Parathyroid adenoma (tissue), 2 donors: ENCODE measurements at regions not wholly inside any gene's neighbourhood (a gene's known extent, or its start where the extent isn't known, plus 50 kb on each side); places are given as distances from the start of the nearest gene placed in this dataset.

ENCODE experiments used
- H2AFZ ChIP-seq: fragments of 300-600 bp; sonication (generic); one replicate; pipeline ENCODE4 v1.7.0; 2017; ENCODE audit warnings: antibody characterized with exemption, mild to moderate bottlenecking
- H3K27ac ChIP-seq: fragments of 300-600 bp; sonication (generic); one replicate; pipeline ENCODE4 v1.7.0; 2017
- H3K27me3 ChIP-seq: fragments of 300-600 bp; sonication (generic); one replicate; pipeline ENCODE4 v1.7.0; 2017; ENCODE audit warnings: low read length; ENCODE audit not compliant: control insufficient read depth, insufficient read depth
- H3K36me3 ChIP-seq: fragments of 300-600 bp; sonication (generic); one replicate; pipeline ENCODE4 v1.7.0; 2017; ENCODE audit warnings: low read length; ENCODE audit not compliant: control insufficient read depth, insufficient read depth
- H3K4me1 ChIP-seq: fragments of 300-600 bp; sonication (generic); one replicate; pipeline ENCODE4 v1.7.0; 2017; ENCODE audit warnings: control low read depth
- H3K4me2 ChIP-seq: fragments of 300-600 bp; sonication (generic); one replicate; pipeline ENCODE4 v1.7.0; 2017; ENCODE audit warnings: low read length
- H3K4me3 ChIP-seq: fragments of 300-600 bp; sonication (generic); one replicate; pipeline ENCODE4 v1.7.0; 2017; ENCODE audit warnings: low read depth, low read length
- H3K79me2 ChIP-seq: fragments of 300-600 bp; sonication (generic); one replicate; pipeline ENCODE4 v1.7.0; 2017; ENCODE audit warnings: control low read depth
- H3K9ac ChIP-seq: fragments of 300-600 bp; sonication (generic); one replicate; pipeline ENCODE4 v1.7.0; 2017; ENCODE audit warnings: mild to moderate bottlenecking
- H3K9me3 ChIP-seq: fragments of 300-600 bp; sonication (generic); one replicate; pipeline ENCODE4 v1.7.0; 2017; ENCODE audit warnings: low read length; ENCODE audit not compliant: control insufficient read depth
- TF ChIP-seq, protein P1 (sequence below): fragments of 300-600 bp; sonication (generic); IDR thresholded peaks from one replicate; pipeline ENCODE4 v1.7.0; 2017; ENCODE audit warnings: antibody characterized with exemption, mild to moderate bottlenecking
- donor health status: primary hyperparathyroidism.

- no peaks in the 10 kb centered on the region for H3K79me2 ChIP-seq
- no peaks in the 10 kb centered on the region for H3K4me1 ChIP-seq
- no peak overlapping the region for H3K27ac ChIP-seq
- TF ChIP-seq, protein P1, sequence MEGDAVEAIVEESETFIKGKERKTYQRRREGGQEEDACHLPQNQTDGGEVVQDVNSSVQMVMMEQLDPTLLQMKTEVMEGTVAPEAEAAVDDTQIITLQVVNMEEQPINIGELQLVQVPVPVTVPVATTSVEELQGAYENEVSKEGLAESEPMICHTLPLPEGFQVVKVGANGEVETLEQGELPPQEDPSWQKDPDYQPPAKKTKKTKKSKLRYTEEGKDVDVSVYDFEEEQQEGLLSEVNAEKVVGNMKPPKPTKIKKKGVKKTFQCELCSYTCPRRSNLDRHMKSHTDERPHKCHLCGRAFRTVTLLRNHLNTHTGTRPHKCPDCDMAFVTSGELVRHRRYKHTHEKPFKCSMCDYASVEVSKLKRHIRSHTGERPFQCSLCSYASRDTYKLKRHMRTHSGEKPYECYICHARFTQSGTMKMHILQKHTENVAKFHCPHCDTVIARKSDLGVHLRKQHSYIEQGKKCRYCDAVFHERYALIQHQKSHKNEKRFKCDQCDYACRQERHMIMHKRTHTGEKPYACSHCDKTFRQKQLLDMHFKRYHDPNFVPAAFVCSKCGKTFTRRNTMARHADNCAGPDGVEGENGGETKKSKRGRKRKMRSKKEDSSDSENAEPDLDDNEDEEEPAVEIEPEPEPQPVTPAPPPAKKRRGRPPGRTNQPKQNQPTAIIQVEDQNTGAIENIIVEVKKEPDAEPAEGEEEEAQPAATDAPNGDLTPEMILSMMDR, result no peak
- H3K4me3 ChIP-seq, result no peak overlapping the region
- H3K4me2 ChIP-seq, result no peak overlapping the region
- H3K9ac ChIP-seq, result no peak overlapping the region
- H3K27me3 ChIP-seq, result no peaks in the 10 kb centered on the region
- no peaks in the 10 kb centered on the region for H3K9me3 ChIP-seq
- no peaks in the 10 kb centered on the region for H3K36me3 ChIP-seq
- no peak overlapping the region for H2AFZ ChIP-seq
Observed at GRCh38 chr3:6105187-6105586, 755.7 kb upstream of the GRM7 start.

- Histone ChIP-seq H3K4me3 (no peak overlapping the region), H3K27ac (no peak overlapping the region), H3K4me1 (no peaks in the 10 kb centered on the region), H2AFZ (no peak overlapping the region), H3K79me2 (no peaks in the 10 kb centered on the region), H3K9me3 (no peaks in the 10 kb centered on the region), H3K9ac (no peak overlapping the region), H3K27me3 (no peaks in the 10 kb centered on the region), H3K4me2 (no peak overlapping the region), H3K36me3 (no peaks in the 10 kb centered on the region)
- TF ChIP-seq, protein P1, result no peak
Observed at GRCh38 chr3:6108957-6109356, 752.0 kb upstream of the GRM7 start.

- Histone ChIP-seq H3K4me1 (no peaks in the 10 kb centered on the region), H3K4me3 (no peak overlapping the region), H3K27me3 (no peaks in the 10 kb centered on the region), H2AFZ (no peak overlapping the region), H3K27ac (no peak overlapping the region), H3K4me2 (no peak overlapping the region), H3K9ac (no peak overlapping the region), H3K79me2 (no peaks in the 10 kb centered on the region), H3K9me3 (no peaks in the 10 kb centered on the region), H3K36me3 (no peaks in the 10 kb centered on the region)
- TF ChIP-seq, protein P1, result no peak
Observed at GRCh38 chr3:6110451-6110850, 750.5 kb upstream of the GRM7 start.

DNA sequence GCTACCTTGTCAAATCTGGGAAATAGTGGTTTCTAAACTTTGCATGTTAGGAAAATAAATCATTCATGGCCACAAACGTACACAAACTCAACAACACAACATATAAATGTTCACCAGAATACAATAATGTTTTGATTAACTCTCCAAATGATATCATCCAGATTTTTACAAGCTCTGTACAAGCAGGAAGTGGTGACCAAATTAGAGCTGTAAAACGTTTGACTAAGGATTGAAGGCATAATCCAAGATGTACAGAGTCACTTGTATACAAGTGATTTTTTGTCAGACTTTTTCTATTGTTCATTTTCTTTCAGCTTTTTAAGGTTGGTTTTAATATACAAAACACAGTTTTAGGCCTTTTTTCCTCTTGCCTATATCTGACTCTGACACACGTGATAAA, 748.4 kb upstream of the GRM7 start:
- no peak overlapping the region for H2AFZ ChIP-seq
- no peak overlapping the region for H3K4me2 ChIP-seq
- no peak overlapping the region for H3K27ac ChIP-seq
- no peaks in the 10 kb centered on the region for H3K4me1 ChIP-seq
- no peaks in the 10 kb centered on the region for H3K36me3 ChIP-seq
- TF ChIP-seq, protein P1, result no peak
- H3K79me2 ChIP-seq, result no peaks in the 10 kb centered on the region
- no peaks in the 10 kb centered on the region for H3K9me3 ChIP-seq
- H3K27me3 ChIP-seq, result no peaks in the 10 kb centered on the region
- no peak overlapping the region for H3K4me3 ChIP-seq
- H3K9ac ChIP-seq, result no peak overlapping the region

- Histone ChIP-seq H3K4me3 (no peak overlapping the region), H3K9ac (no peak overlapping the region), H2AFZ (no peak overlapping the region), H3K79me2 (no peaks in the 10 kb centered on the region), H3K36me3 (no peaks in the 10 kb centered on the region), H3K27ac (no peak overlapping the region), H3K27me3 (no peaks in the 10 kb centered on the region), H3K9me3 (no peaks in the 10 kb centered on the region), H3K4me2 (no peak overlapping the region), H3K4me1 (no peaks in the 10 kb centered on the region)
- TF ChIP-seq, protein P1, result no peak
Observed at GRCh38 chr3:6113338-6113737, 747.6 kb upstream of the GRM7 start.
